HL-60 (cell line): ENCODE measurements at regions not wholly inside any gene's neighbourhood (a gene's known extent, or its start where the extent isn't known, plus 50 kb on each side); places are given as distances from the start of the nearest gene placed in this dataset.

Experiments
- TF ChIP-seq, protein P1 (sequence below): IDR thresholded peaks from one replicate; pipeline ENCODE4 v1.5.1; 2011; ENCODE audit warnings: low read length, control low read depth, inconsistent platforms; ENCODE audit not compliant: insufficient read depth
- TF ChIP-seq, protein P2 (sequence below): IDR thresholded peaks from 2 replicates; pipeline ENCODE4 v1.6.1; 2012; ENCODE audit warnings: low read depth; ENCODE audit not compliant: insufficient replicate concordance

DNA sequence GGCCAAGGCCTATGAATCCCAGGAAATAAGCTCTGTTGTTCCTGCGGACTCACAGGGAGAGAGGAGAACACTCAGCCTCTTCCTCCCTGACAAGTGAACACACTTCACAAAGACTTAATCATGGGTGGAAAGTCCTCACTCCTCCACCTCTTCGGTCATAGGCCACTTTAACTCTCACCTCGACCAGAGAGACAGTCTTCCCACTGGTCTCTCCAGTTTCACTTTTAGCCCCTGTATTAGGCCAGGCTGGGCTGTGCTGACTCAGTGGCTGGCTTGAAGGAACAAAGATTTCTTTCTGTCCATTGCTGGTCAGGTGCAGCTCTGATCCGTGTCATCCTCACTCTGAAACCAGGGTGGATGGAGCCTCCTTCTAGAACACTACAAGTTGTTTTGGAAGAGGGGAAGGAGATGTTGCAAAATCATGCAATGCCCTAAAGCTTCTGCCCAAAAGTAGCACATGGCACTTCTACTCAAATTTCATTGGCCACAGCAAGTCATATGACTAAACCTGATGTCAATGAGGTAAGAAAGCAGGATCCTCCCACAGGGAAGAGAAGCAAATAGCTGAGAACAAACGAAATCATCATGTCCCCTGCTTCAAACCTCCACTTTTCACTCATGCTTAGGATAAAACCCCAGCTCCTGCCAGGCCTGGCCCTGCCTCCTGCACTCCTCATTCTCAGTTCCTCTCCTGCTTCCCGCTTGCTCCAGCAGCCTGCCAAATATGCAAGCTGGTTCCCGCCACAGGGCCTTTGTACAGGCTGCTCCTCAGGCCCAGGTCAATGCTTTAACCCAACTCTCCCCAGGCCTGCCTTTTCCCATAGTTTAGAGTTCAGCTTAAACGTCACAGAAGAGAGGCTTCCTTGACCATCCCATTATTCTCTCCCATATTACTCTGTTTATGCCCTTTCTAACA is 150.5 kb upstream of the RUNX3 start:
- TF ChIP-seq, protein P1, sequence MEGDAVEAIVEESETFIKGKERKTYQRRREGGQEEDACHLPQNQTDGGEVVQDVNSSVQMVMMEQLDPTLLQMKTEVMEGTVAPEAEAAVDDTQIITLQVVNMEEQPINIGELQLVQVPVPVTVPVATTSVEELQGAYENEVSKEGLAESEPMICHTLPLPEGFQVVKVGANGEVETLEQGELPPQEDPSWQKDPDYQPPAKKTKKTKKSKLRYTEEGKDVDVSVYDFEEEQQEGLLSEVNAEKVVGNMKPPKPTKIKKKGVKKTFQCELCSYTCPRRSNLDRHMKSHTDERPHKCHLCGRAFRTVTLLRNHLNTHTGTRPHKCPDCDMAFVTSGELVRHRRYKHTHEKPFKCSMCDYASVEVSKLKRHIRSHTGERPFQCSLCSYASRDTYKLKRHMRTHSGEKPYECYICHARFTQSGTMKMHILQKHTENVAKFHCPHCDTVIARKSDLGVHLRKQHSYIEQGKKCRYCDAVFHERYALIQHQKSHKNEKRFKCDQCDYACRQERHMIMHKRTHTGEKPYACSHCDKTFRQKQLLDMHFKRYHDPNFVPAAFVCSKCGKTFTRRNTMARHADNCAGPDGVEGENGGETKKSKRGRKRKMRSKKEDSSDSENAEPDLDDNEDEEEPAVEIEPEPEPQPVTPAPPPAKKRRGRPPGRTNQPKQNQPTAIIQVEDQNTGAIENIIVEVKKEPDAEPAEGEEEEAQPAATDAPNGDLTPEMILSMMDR = no peak
- TF ChIP-seq, protein P2, sequence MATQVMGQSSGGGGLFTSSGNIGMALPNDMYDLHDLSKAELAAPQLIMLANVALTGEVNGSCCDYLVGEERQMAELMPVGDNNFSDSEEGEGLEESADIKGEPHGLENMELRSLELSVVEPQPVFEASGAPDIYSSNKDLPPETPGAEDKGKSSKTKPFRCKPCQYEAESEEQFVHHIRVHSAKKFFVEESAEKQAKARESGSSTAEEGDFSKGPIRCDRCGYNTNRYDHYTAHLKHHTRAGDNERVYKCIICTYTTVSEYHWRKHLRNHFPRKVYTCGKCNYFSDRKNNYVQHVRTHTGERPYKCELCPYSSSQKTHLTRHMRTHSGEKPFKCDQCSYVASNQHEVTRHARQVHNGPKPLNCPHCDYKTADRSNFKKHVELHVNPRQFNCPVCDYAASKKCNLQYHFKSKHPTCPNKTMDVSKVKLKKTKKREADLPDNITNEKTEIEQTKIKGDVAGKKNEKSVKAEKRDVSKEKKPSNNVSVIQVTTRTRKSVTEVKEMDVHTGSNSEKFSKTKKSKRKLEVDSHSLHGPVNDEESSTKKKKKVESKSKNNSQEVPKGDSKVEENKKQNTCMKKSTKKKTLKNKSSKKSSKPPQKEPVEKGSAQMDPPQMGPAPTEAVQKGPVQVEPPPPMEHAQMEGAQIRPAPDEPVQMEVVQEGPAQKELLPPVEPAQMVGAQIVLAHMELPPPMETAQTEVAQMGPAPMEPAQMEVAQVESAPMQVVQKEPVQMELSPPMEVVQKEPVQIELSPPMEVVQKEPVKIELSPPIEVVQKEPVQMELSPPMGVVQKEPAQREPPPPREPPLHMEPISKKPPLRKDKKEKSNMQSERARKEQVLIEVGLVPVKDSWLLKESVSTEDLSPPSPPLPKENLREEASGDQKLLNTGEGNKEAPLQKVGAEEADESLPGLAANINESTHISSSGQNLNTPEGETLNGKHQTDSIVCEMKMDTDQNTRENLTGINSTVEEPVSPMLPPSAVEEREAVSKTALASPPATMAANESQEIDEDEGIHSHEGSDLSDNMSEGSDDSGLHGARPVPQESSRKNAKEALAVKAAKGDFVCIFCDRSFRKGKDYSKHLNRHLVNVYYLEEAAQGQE = no peak
